Thoracic aorta (tissue), 2 donors: ENCODE measurements at regions not wholly inside any gene's neighbourhood (a gene's known extent, or its start where the extent isn't known, plus 50 kb on each side); places are given as distances from the start of the nearest gene placed in this dataset.
"Not testable (repeated sequence)": the region's sequence is repeated elsewhere in the genome, so short reads cannot be mapped to it uniquely, and the experiment has no call there.

Experiments used
- ATAC-seq: fragments of 150-250 bp; one replicate; pipeline ENCODE4 v1.8.0; 2017; ENCODE audit warnings: low read depth; ENCODE audit not compliant: insufficient number of reproducible peaks, low FRiP score
- DNase-seq: peaks from one replicate; pipeline ENCODE4 v3.0.0-alpha.2; 2020; ENCODE audit warnings: low spot score
- H3K27ac ChIP-seq, 2 donors: fragments of 200-600 bp; sonication (generic); 1 replicate in 1 of 2; 2 replicates in 1 of 2; pipeline ENCODE4 v1.5.1; 2016; ENCODE audit warnings: mild to moderate bottlenecking in 2 of 2, moderate library complexity in 2 of 2
- H3K27me3 ChIP-seq: fragments of 200-600 bp; sonication (generic); replicated peaks from 2 replicates; pipeline ENCODE4 v1.6.0; 2016; ENCODE audit warnings: mild to moderate bottlenecking; ENCODE audit not compliant: insufficient read depth
- H3K36me3 ChIP-seq: fragments of 200-600 bp; sonication (generic); one replicate; pipeline ENCODE4 v1.5.1; 2016
- H3K4me1 ChIP-seq, 2 donors: fragments of 200-600 bp; sonication (generic); 1 replicate in 1 of 2; 2 replicates in 1 of 2; pipeline versions ENCODE4 v1.5.1 to v1.6.0; 2016; ENCODE audit warnings: low read depth in 2 of 2, mild to moderate bottlenecking in 1 of 2; ENCODE audit not compliant: control insufficient read depth in 1 of 2
- H3K4me3 ChIP-seq: fragments of 200-600 bp; sonication (generic); 2 replicates; pipeline ENCODE4 v1.5.1; 2016; ENCODE audit warnings: mild to moderate bottlenecking
- H3K9me3 ChIP-seq: fragments of 200-600 bp; sonication (generic); 2 replicates; pipeline ENCODE4 v1.5.1; 2016
- CTCF ChIP-seq: fragments of 200-600 bp; sonication (generic); IDR thresholded peaks from one replicate; pipeline ENCODE4 v1.5.1; 2019; ENCODE audit warnings: antibody characterized with exemption

GRCh38 chr1:163628034-163628773 lies 306.4 kb downstream of the NUF2 start:
- DNase-seq (no peak), ATAC-seq (no peak)
- Histone ChIP-seq H3K27ac (no peak overlapping the region), H3K36me3 (no peaks in the 10 kb centered on the region), H3K4me1 (no peaks in the 10 kb centered on the region), H3K27me3 (no peaks in the 10 kb centered on the region), H3K9me3 (peaks cover 6% of the 10 kb centered on the region), H3K4me3 (no peak overlapping the region)
- no peak for TF ChIP-seq CTCF

GRCh38 chr1:163632269-163632668 lies 310.5 kb downstream of the NUF2 start:
- ATAC-seq = no peak
- Histone ChIP-seq H3K4me1 (no peaks in the 10 kb centered on the region), H3K9me3 (peaks cover 6% of the 10 kb centered on the region), H3K27me3 (no peaks in the 10 kb centered on the region), H3K4me3 (no peak overlapping the region), H3K36me3 (no peaks in the 10 kb centered on the region), H3K27ac (no peak overlapping the region)
- TF ChIP-seq CTCF = no peak
- DNase-seq = no peak

- H3K27ac ChIP-seq = no peak overlapping the region
- H3K36me3 ChIP-seq = no peaks in the 10 kb centered on the region
- DNase-seq (no peak), ATAC-seq (no peak)
- H3K27me3 ChIP-seq = no peaks in the 10 kb centered on the region
- TF ChIP-seq CTCF = no peak
- no peaks in the 10 kb centered on the region for H3K4me1 ChIP-seq
- H3K9me3 ChIP-seq = peaks cover 6% of the 10 kb centered on the region
- H3K4me3 ChIP-seq = no peak overlapping the region
Measured at GRCh38 chr1:163633366-163633765, 311.6 kb downstream of the NUF2 start.

GRCh38 chr1:163645676-163646075 lies 323.9 kb downstream of the NUF2 start:
- ATAC-seq, H3K9me3 ChIP-seq, H3K4me1 ChIP-seq, DNase-seq, H3K36me3 ChIP-seq, H3K27ac ChIP-seq, H3K27me3 ChIP-seq, H3K4me3 ChIP-seq: not testable (repeated sequence)

- Histone ChIP-seq H3K27me3 (no peaks in the 10 kb centered on the region), H3K36me3 (no peaks in the 10 kb centered on the region), H3K9me3 (no peaks in the 10 kb centered on the region), H3K27ac (no peak overlapping the region), H3K4me3 (no peak overlapping the region), H3K4me1 (no peaks in the 10 kb centered on the region)
- ATAC-seq (no peak), DNase-seq (no peak)
- TF ChIP-seq CTCF = no peak
Measured at GRCh38 chr1:163650624-163651023, 328.9 kb downstream of the NUF2 start.

GRCh38 chr1:163652441-163652840 lies 330.7 kb downstream of the NUF2 start:
- Histone ChIP-seq H3K4me3 (no peak overlapping the region), H3K27me3 (no peaks in the 10 kb centered on the region), H3K27ac (no peak overlapping the region), H3K36me3 (no peaks in the 10 kb centered on the region), H3K4me1 (no peaks in the 10 kb centered on the region), H3K9me3 (no peaks in the 10 kb centered on the region)
- DNase-seq (no peak), ATAC-seq (no peak)
- no peak for TF ChIP-seq CTCF
